ENCODE measurements at regions not wholly inside any gene's neighbourhood (a gene's known extent, or its start where the extent isn't known, plus 50 kb on each side); places are given as distances from the start of the nearest gene placed in this dataset.

DNA sequence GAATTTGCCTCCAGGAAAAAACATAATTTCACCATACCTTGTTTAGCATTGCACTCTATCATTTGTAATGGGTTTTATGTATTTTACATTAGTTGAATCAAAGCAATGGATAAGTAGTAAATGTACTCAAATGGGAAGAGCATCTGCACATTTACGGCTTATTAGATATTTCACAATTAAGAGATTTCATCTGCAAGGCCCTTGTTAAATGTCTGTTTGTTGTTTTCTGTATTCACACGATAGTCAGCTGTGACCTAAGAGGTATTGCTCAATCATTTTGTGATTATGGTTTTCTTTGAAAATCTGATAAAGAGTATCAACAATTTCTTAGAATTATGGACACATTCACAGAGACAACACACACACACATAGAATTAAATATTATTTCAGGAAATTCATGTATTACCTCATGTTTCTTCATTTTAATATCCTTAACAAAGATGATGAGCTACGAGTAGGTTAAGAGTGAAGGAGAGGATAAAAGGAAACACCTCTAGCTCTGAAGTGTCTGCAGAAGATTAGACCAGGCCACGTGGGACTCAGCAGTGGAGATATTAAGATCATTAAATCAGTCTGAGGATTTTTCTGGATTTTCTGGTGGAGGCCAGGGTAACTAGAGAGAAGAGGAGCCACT lies 121.9 kb upstream of the POU1F1 start:
- no peak for DNase-seq
- no peaks in the 10 kb centered on the region for H3K27me3 ChIP-seq
- no peaks in the 10 kb centered on the region for H3K9me3 ChIP-seq
- no peaks in the 10 kb centered on the region for H3K36me3 ChIP-seq
- no peak overlapping the region for H3K4me3 ChIP-seq

DNA sequence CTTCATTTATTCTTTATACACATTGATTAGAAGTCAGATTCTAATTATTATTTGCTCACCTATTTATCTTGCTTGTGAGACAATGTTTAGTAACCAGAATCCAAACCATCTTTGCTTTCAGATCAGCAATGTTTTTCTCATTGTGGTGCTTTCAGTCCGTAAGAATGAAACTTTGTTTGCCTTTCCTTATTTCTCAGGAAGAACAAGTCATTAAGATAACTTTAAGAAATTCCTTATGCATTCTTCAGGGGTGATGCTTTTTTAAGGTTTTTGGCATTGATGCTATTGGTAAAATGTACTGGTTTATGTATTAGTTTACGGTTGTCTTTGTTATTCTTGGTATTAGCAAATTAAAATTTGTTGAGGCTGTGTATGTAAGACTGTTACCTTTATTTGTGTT lies 120.8 kb upstream of the POU1F1 start:
- no peak for DNase-seq
- no peaks in the 10 kb centered on the region for H3K36me3 ChIP-seq
- H3K4me3 ChIP-seq: no peak overlapping the region
- H3K27me3 ChIP-seq: no peaks in the 10 kb centered on the region
- no peaks in the 10 kb centered on the region for H3K9me3 ChIP-seq

- Histone ChIP-seq H3K27me3 (no peaks in the 10 kb centered on the region), H3K4me3 (no peak overlapping the region), H3K36me3 (no peaks in the 10 kb centered on the region), H3K9me3 (no peaks in the 10 kb centered on the region)
- no peak for DNase-seq
Observed at GRCh38 chr3:87390821-87391220, 114.4 kb upstream of the POU1F1 start.

GRCh38 chr3:87390353-87390752 lies 114.0 kb upstream of the POU1F1 start:
- no peak for DNase-seq

GRCh38 chr3:87375231-87375682 lies 98.9 kb upstream of the POU1F1 start:
- Histone ChIP-seq H3K4me3 (no peak overlapping the region), H3K27me3 (no peaks in the 10 kb centered on the region), H3K9me3 (no peaks in the 10 kb centered on the region), H3K36me3 (no peaks in the 10 kb centered on the region)
- no peak for DNase-seq

More at GRCh38 chr3:87390353-87390752, 114.0 kb upstream of the POU1F1 start:
- Histone ChIP-seq H3K36me3 (no peaks in the 10 kb centered on the region), H3K9me3 (no peaks in the 10 kb centered on the region), H3K27me3 (no peaks in the 10 kb centered on the region), H3K4me3 (no peak overlapping the region)

DNA sequence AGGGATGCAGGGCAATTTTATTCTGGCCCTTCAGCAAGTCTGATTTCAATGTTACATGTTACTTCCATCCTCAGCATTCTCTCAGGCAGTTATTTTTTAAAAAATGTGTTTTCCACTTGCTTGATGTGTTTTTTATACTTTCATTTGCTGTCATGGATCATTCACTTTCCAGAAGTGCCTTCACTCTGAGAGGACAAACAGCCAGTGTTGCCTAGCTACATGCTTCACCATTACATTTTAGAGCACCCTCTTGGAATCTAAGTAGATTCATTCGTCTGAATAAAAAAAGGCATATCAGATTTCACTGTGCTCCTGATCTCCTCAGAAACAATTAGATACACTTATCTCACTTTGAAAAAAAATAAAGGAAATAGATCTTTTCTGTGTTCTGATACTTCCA lies 93.6 kb upstream of the POU1F1 start:
- DNase-seq: no peak
- Histone ChIP-seq H3K27me3 (no peaks in the 10 kb centered on the region), H3K4me3 (no peak overlapping the region), H3K36me3 (no peaks in the 10 kb centered on the region), H3K9me3 (no peaks in the 10 kb centered on the region)

GRCh38 chr3:87367736-87368135 lies 91.4 kb upstream of the POU1F1 start:
- Histone ChIP-seq H3K27me3 (no peaks in the 10 kb centered on the region), H3K9me3 (no peaks in the 10 kb centered on the region), H3K4me3 (no peak overlapping the region), H3K36me3 (no peaks in the 10 kb centered on the region)
- DNase-seq: no peak

DNA sequence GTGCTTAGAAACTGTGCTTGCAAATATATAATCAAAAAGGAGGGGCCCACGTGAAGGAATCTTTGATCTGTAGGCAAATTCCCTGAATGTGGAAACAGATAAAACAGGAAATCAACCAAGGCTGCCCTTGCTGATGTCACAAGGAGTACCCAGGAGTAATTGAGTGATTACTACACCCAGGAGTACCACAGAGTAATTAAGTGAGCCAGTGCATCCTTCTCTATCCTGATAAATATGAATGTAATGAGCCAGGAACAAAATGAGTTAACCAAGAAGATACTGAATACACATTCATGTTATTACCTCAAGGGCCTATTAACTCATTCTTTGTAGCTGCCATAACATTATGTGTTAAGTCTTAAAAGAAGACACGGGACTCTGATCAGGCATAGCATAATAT lies 87.3 kb upstream of the POU1F1 start:
- Histone ChIP-seq H3K36me3 (no peaks in the 10 kb centered on the region), H3K9me3 (no peaks in the 10 kb centered on the region), H3K4me3 (no peak overlapping the region), H3K27me3 (no peaks in the 10 kb centered on the region)
- no peak for DNase-seq

GRCh38 chr3:87361956-87362355 lies 85.6 kb upstream of the POU1F1 start:
- no peak for DNase-seq
- no peaks in the 10 kb centered on the region for H3K9me3 ChIP-seq
- no peak overlapping the region for H3K4me3 ChIP-seq
- H3K27me3 ChIP-seq: no peaks in the 10 kb centered on the region
- H3K36me3 ChIP-seq: no peaks in the 10 kb centered on the region

GRCh38 chr3:87361271-87361670 lies 84.9 kb upstream of the POU1F1 start:
- Histone ChIP-seq H3K9me3 (no peaks in the 10 kb centered on the region), H3K4me3 (no peak overlapping the region), H3K36me3 (no peaks in the 10 kb centered on the region), H3K27me3 (no peaks in the 10 kb centered on the region)
- DNase-seq: no peak

GRCh38 chr3:87359826-87360225 lies 83.4 kb upstream of the POU1F1 start:
- Histone ChIP-seq H3K27me3 (no peaks in the 10 kb centered on the region), H3K4me3 (no peak overlapping the region), H3K9me3 (no peaks in the 10 kb centered on the region), H3K36me3 (no peaks in the 10 kb centered on the region)
- no peak for DNase-seq

GRCh38 chr3:87359025-87359424 lies 82.6 kb upstream of the POU1F1 start:
- DNase-seq: no peak
- H3K27me3 ChIP-seq: no peaks in the 10 kb centered on the region
- H3K9me3 ChIP-seq: no peaks in the 10 kb centered on the region
- H3K4me3 ChIP-seq: no peak overlapping the region
- no peaks in the 10 kb centered on the region for H3K36me3 ChIP-seq

- Histone ChIP-seq H3K4me3 (no peak overlapping the region), H3K27me3 (no peaks in the 10 kb centered on the region), H3K36me3 (no peaks in the 10 kb centered on the region), H3K9me3 (no peaks in the 10 kb centered on the region)
- no peak for DNase-seq
Observed at GRCh38 chr3:87358066-87358465, 81.7 kb upstream of the POU1F1 start.

- Histone ChIP-seq H3K27me3 (no peaks in the 10 kb centered on the region), H3K9me3 (no peaks in the 10 kb centered on the region), H3K36me3 (no peaks in the 10 kb centered on the region), H3K4me3 (no peak overlapping the region)
- DNase-seq: no peak
Observed at GRCh38 chr3:87354398-87354797, 78.0 kb upstream of the POU1F1 start.

DNA sequence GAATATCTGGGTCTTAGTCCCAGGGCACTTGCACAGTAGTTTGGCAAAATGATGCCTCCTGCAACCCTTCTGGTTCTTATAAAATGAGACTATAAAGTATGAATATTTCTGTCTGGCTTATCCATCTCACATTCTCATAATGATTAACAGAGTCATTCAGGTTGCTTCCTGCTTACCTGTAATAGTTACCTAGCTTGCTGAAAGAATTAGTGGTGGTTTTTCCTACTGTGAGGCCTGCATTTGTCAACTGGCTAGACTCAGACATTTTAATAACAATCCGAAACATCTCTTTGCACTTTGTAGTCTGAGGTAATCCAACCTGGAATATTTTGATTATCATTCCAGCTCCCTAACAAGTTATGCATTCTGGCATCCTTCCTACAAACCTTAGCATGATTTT lies 75.6 kb upstream of the POU1F1 start:
- no peak overlapping the region for H3K4me3 ChIP-seq
- H3K36me3 ChIP-seq: no peaks in the 10 kb centered on the region
- no peaks in the 10 kb centered on the region for H3K9me3 ChIP-seq
- H3K27me3 ChIP-seq: no peaks in the 10 kb centered on the region
- DNase-seq: no peak

DNA sequence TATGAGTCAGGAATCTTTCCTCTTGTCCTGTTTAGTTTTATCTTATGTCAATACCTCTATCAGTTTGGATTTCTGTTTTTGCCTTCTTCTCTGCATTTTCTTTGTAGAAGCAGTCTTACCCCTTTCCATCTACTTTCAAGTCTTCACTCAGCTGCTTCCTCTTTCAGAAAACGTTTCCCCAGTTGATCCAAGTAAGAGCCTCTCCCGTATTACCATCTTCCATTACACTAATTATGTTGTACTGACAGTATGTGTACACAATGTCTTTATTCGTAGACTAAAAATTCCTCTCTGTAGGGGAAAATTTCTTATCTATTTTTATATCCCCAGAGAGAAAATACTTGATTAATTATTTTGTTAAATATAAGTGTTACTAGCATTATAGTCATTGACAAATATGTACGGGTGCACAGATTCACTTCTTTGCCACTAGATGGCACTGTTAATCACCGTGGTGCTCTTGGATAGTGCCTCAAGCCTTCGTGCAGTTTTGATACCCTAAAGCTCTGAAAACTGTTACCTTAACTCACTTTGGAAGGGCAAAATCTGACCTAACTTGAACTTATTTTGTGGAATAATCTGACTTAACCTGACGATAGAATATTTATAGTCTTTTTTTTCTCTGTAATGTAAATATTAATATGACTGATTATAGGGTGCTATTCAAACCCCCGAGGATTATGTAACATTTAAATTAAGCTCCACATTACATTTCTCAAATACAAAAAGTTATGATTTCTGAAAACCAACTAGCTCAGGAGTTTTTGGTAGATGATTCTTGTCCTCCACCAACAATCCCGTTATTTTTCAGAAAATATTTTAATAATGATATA lies 74.2 kb upstream of the POU1F1 start:
- no peaks in the 10 kb centered on the region for H3K9me3 ChIP-seq
- no peak overlapping the region for H3K4me3 ChIP-seq
- DNase-seq: no peak
- no peaks in the 10 kb centered on the region for H3K27me3 ChIP-seq
- no peaks in the 10 kb centered on the region for H3K36me3 ChIP-seq

DNA sequence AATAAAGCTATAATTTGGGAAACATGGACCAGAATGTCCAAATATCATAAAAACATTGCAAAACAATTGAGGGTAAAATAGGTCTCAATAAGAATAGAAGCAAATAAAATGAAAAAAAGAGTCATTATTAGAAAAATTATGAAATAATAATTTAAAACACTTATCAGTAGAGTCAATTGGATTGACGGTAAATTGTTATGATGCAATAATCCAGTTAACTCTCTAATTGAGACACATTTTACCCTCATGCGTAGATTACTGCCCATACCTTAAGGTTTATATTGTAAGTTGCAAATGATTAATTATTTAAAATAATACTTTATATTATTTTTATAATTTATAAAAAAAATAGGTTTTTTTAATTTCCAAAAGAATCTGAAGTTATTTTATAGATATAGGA lies 73.4 kb upstream of the POU1F1 start:
- Histone ChIP-seq H3K36me3 (no peaks in the 10 kb centered on the region), H3K4me3 (no peak overlapping the region), H3K27me3 (no peaks in the 10 kb centered on the region), H3K9me3 (no peaks in the 10 kb centered on the region)
- no peak for DNase-seq

DNA sequence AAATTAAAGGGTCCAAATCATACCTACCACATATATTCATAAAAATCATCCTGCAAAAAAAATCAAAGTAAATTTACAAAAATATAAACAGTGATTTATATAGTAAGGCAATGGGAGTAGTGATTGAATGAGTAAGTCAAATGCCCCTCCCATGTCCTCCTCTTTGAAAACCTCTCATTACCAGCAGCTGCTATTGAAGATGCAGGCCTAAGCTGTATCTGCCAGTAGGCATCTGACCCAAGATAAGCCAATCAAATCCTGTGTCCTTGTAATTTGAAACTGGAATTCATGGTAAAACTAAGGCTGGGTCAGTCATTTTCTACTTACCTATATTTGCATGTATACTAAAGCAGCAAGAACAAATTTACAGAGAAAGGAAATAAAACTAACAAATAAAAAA lies 60.4 kb upstream of the POU1F1 start:
- Histone ChIP-seq H3K9me3 (no peaks in the 10 kb centered on the region), H3K36me3 (no peaks in the 10 kb centered on the region), H3K27me3 (no peaks in the 10 kb centered on the region), H3K4me3 (no peak overlapping the region)
- no peak for DNase-seq

Measured in MG63 (cell line).